ENCODE measurements at regions not wholly inside any gene's neighbourhood (a gene's known extent, or its start where the extent isn't known, plus 50 kb on each side); places are given as distances from the start of the nearest gene placed in this dataset.
A peak's percentile ranks its signal among the peaks of the same experiment; 100 is the strongest.

- no peak overlapping the region for H3K4me3 ChIP-seq (ENCODE audit: low read length in 2 of 2)
- H3K4me1 ChIP-seq (ENCODE audit: control insufficient read depth in 2 of 2, insufficient read depth in 2 of 2, low read length in 2 of 2), result peaks cover 4 to 20% of the 10 kb centered on the region in 2 donors
- H3K27me3 ChIP-seq (ENCODE audit: control insufficient read depth in 2 of 2, insufficient read depth in 2 of 2, low read length in 2 of 2), result no peaks in the 10 kb centered on the region
- no peak overlapping the region for H3K9ac ChIP-seq (ENCODE audit: low read depth in 1 of 2, low read length in 2 of 2)
- H3K9me3 ChIP-seq (ENCODE audit: control insufficient read depth in 2 of 2, low read length in 2 of 2), result no peaks in the 10 kb centered on the region
- no peaks in the 10 kb centered on the region for H3K36me3 ChIP-seq (ENCODE audit: control insufficient read depth in 2 of 2, insufficient read depth in 2 of 2, low read length in 2 of 2)
- no peak overlapping the region for H3K27ac ChIP-seq (ENCODE audit: low read depth in 2 of 2, low read length in 2 of 2)
Observed at GRCh38 chr7:41887416-41887815, 184.5 kb upstream of the INHBA start.

- Histone ChIP-seq H3K9ac (ENCODE audit: low read depth in 1 of 2, low read length in 2 of 2) (no peak overlapping the region), H3K9me3 (ENCODE audit: control insufficient read depth in 2 of 2, low read length in 2 of 2) (no peaks in the 10 kb centered on the region), H3K27ac (ENCODE audit: low read depth in 2 of 2, low read length in 2 of 2) (no peak overlapping the region), H3K36me3 (ENCODE audit: control insufficient read depth in 2 of 2, insufficient read depth in 2 of 2, low read length in 2 of 2) (no peaks in the 10 kb centered on the region), H3K27me3 (ENCODE audit: control insufficient read depth in 2 of 2, insufficient read depth in 2 of 2, low read length in 2 of 2) (no peaks in the 10 kb centered on the region), H3K4me1 (ENCODE audit: control insufficient read depth in 2 of 2, insufficient read depth in 2 of 2, low read length in 2 of 2) (peaks cover 4 to 20% of the 10 kb centered on the region in 2 donors), H3K4me3 (ENCODE audit: low read length in 2 of 2) (no peak overlapping the region)
Observed at GRCh38 chr7:41886901-41887311, 184.0 kb upstream of the INHBA start.

- no peaks in the 10 kb centered on the region for H3K9me3 ChIP-seq (ENCODE audit: control insufficient read depth in 2 of 2, low read length in 2 of 2)
- peaks cover 4 to 20% of the 10 kb centered on the region in 2 donors for H3K4me1 ChIP-seq (ENCODE audit: control insufficient read depth in 2 of 2, insufficient read depth in 2 of 2, low read length in 2 of 2)
- H3K4me3 ChIP-seq (ENCODE audit: low read length in 2 of 2), result no peak overlapping the region
- H3K27ac ChIP-seq (ENCODE audit: low read depth in 2 of 2, low read length in 2 of 2), result no peak overlapping the region
- H3K27me3 ChIP-seq (ENCODE audit: control insufficient read depth in 2 of 2, insufficient read depth in 2 of 2, low read length in 2 of 2), result no peaks in the 10 kb centered on the region
- H3K9ac ChIP-seq (ENCODE audit: low read depth in 1 of 2, low read length in 2 of 2), result no peak overlapping the region
- no peaks in the 10 kb centered on the region for H3K36me3 ChIP-seq (ENCODE audit: control insufficient read depth in 2 of 2, insufficient read depth in 2 of 2, low read length in 2 of 2)
Observed at GRCh38 chr7:41886262-41886900, 183.5 kb upstream of the INHBA start.

GRCh38 chr7:41885748-41886147 is 182.9 kb upstream of the INHBA start:
- Histone ChIP-seq H3K27ac (ENCODE audit: low read depth in 2 of 2, low read length in 2 of 2) (no peak overlapping the region), H3K4me3 (ENCODE audit: low read length in 2 of 2) (no peak overlapping the region), H3K36me3 (ENCODE audit: control insufficient read depth in 2 of 2, insufficient read depth in 2 of 2, low read length in 2 of 2) (no peaks in the 10 kb centered on the region), H3K4me1 (ENCODE audit: control insufficient read depth in 2 of 2, insufficient read depth in 2 of 2, low read length in 2 of 2) (peaks cover 4 to 20% of the 10 kb centered on the region in 2 donors), H3K9me3 (ENCODE audit: control insufficient read depth in 2 of 2, low read length in 2 of 2) (no peaks in the 10 kb centered on the region), H3K9ac (ENCODE audit: low read depth in 1 of 2, low read length in 2 of 2) (no peak overlapping the region), H3K27me3 (ENCODE audit: control insufficient read depth in 2 of 2, insufficient read depth in 2 of 2, low read length in 2 of 2) (no peaks in the 10 kb centered on the region)

GRCh38 chr7:41885078-41885477 is 182.2 kb upstream of the INHBA start:
- Histone ChIP-seq H3K27me3 (ENCODE audit: control insufficient read depth in 2 of 2, insufficient read depth in 2 of 2, low read length in 2 of 2) (no peaks in the 10 kb centered on the region), H3K9me3 (ENCODE audit: control insufficient read depth in 2 of 2, low read length in 2 of 2) (no peaks in the 10 kb centered on the region), H3K27ac (ENCODE audit: low read depth in 2 of 2, low read length in 2 of 2) (no peak overlapping the region), H3K4me3 (ENCODE audit: low read length in 2 of 2) (no peak overlapping the region), H3K4me1 (ENCODE audit: control insufficient read depth in 2 of 2, insufficient read depth in 2 of 2, low read length in 2 of 2) (peaks cover 4 to 20% of the 10 kb centered on the region in 2 donors), H3K9ac (ENCODE audit: low read depth in 1 of 2, low read length in 2 of 2) (no peak overlapping the region), H3K36me3 (ENCODE audit: control insufficient read depth in 2 of 2, insufficient read depth in 2 of 2, low read length in 2 of 2) (no peaks in the 10 kb centered on the region)

- Histone ChIP-seq H3K9me3 (ENCODE audit: control insufficient read depth in 2 of 2, low read length in 2 of 2) (no peaks in the 10 kb centered on the region), H3K36me3 (ENCODE audit: control insufficient read depth in 2 of 2, insufficient read depth in 2 of 2, low read length in 2 of 2) (no peaks in the 10 kb centered on the region), H3K4me3 (ENCODE audit: low read length in 2 of 2) (no peak overlapping the region), H3K4me1 (ENCODE audit: control insufficient read depth in 2 of 2, insufficient read depth in 2 of 2, low read length in 2 of 2) (peaks cover 4 to 14% of the 10 kb centered on the region in 2 donors), H3K27ac (ENCODE audit: low read depth in 2 of 2, low read length in 2 of 2) (no peak overlapping the region), H3K9ac (ENCODE audit: low read depth in 1 of 2, low read length in 2 of 2) (no peak overlapping the region), H3K27me3 (ENCODE audit: control insufficient read depth in 2 of 2, insufficient read depth in 2 of 2, low read length in 2 of 2) (no peaks in the 10 kb centered on the region)
Observed at GRCh38 chr7:41882745-41883420, 180.0 kb upstream of the INHBA start.

GRCh38 chr7:41882256-41882655 is 179.4 kb upstream of the INHBA start:
- no peak overlapping the region for H3K4me3 ChIP-seq (ENCODE audit: low read length in 2 of 2)
- no peak overlapping the region for H3K9ac ChIP-seq (ENCODE audit: low read depth in 1 of 2, low read length in 2 of 2)
- peak overlapping the region; percentile 23 to 58 for H3K27ac ChIP-seq (ENCODE audit: low read depth in 2 of 2, low read length in 2 of 2)
- no peaks in the 10 kb centered on the region for H3K27me3 ChIP-seq (ENCODE audit: control insufficient read depth in 2 of 2, insufficient read depth in 2 of 2, low read length in 2 of 2)
- H3K4me1 ChIP-seq (ENCODE audit: control insufficient read depth in 2 of 2, insufficient read depth in 2 of 2, low read length in 2 of 2), result peaks cover 4 to 11% of the 10 kb centered on the region in 2 donors
- H3K9me3 ChIP-seq (ENCODE audit: control insufficient read depth in 2 of 2, low read length in 2 of 2), result no peaks in the 10 kb centered on the region
- no peaks in the 10 kb centered on the region for H3K36me3 ChIP-seq (ENCODE audit: control insufficient read depth in 2 of 2, insufficient read depth in 2 of 2, low read length in 2 of 2)

- Histone ChIP-seq H3K9me3 (ENCODE audit: control insufficient read depth in 2 of 2, low read length in 2 of 2) (no peaks in the 10 kb centered on the region), H3K4me3 (ENCODE audit: low read length in 2 of 2) (no peak overlapping the region), H3K27me3 (ENCODE audit: control insufficient read depth in 2 of 2, insufficient read depth in 2 of 2, low read length in 2 of 2) (no peaks in the 10 kb centered on the region), H3K4me1 (ENCODE audit: control insufficient read depth in 2 of 2, insufficient read depth in 2 of 2, low read length in 2 of 2) (peaks cover 0 to 7% of the 10 kb centered on the region in 2 donors), H3K36me3 (ENCODE audit: control insufficient read depth in 2 of 2, insufficient read depth in 2 of 2, low read length in 2 of 2) (no peaks in the 10 kb centered on the region), H3K27ac (ENCODE audit: low read depth in 2 of 2, low read length in 2 of 2) (peak overlapping the region; percentile 23 to 58), H3K9ac (ENCODE audit: low read depth in 1 of 2, low read length in 2 of 2) (no peak overlapping the region)
Observed at GRCh38 chr7:41881331-41882130, 178.6 kb upstream of the INHBA start.

- H3K27me3 ChIP-seq (ENCODE audit: control insufficient read depth in 2 of 2, insufficient read depth in 2 of 2, low read length in 2 of 2), result no peaks in the 10 kb centered on the region
- no peaks in the 10 kb centered on the region for H3K9me3 ChIP-seq (ENCODE audit: control insufficient read depth in 2 of 2, low read length in 2 of 2)
- H3K36me3 ChIP-seq (ENCODE audit: control insufficient read depth in 2 of 2, insufficient read depth in 2 of 2, low read length in 2 of 2), result no peaks in the 10 kb centered on the region
- H3K9ac ChIP-seq (ENCODE audit: low read depth in 1 of 2, low read length in 2 of 2), result no peak overlapping the region
- H3K4me1 ChIP-seq (ENCODE audit: control insufficient read depth in 2 of 2, insufficient read depth in 2 of 2, low read length in 2 of 2), result no peaks in the 10 kb centered on the region
- H3K4me3 ChIP-seq (ENCODE audit: low read length in 2 of 2), result no peak overlapping the region
- no peak overlapping the region for H3K27ac ChIP-seq (ENCODE audit: low read depth in 2 of 2, low read length in 2 of 2)
Observed at GRCh38 chr7:41880107-41880506, 177.2 kb upstream of the INHBA start.

- Histone ChIP-seq H3K9ac (ENCODE audit: low read depth in 1 of 2, low read length in 2 of 2) (no peak overlapping the region), H3K27me3 (ENCODE audit: control insufficient read depth in 2 of 2, insufficient read depth in 2 of 2, low read length in 2 of 2) (no peaks in the 10 kb centered on the region), H3K27ac (ENCODE audit: low read depth in 2 of 2, low read length in 2 of 2) (no peak overlapping the region), H3K4me1 (ENCODE audit: control insufficient read depth in 2 of 2, insufficient read depth in 2 of 2, low read length in 2 of 2) (no peaks in the 10 kb centered on the region), H3K9me3 (ENCODE audit: control insufficient read depth in 2 of 2, low read length in 2 of 2) (no peaks in the 10 kb centered on the region), H3K4me3 (ENCODE audit: low read length in 2 of 2) (no peak overlapping the region), H3K36me3 (ENCODE audit: control insufficient read depth in 2 of 2, insufficient read depth in 2 of 2, low read length in 2 of 2) (no peaks in the 10 kb centered on the region)
Observed at GRCh38 chr7:41879403-41879802, 176.5 kb upstream of the INHBA start.
